ENCODE measurements at regions not wholly inside any gene's neighbourhood (a gene's known extent, or its start where the extent isn't known, plus 50 kb on each side); places are given as distances from the start of the nearest gene placed in this dataset.
A peak's percentile ranks its signal among the peaks of the same experiment; 100 is the strongest.

GRCh38 chr6:84467296-84467695 lies 239.9 kb upstream of the CEP162 start:
- ATAC-seq (peak in 3 of 4 donors; percentile 41 to 71 (median 47)), FAIRE-seq (no peak), DNase-seq (no peak)
- H3K36me3 ChIP-seq, result no peaks in the 10 kb centered on the region
- TF ChIP-seq, protein P1, sequence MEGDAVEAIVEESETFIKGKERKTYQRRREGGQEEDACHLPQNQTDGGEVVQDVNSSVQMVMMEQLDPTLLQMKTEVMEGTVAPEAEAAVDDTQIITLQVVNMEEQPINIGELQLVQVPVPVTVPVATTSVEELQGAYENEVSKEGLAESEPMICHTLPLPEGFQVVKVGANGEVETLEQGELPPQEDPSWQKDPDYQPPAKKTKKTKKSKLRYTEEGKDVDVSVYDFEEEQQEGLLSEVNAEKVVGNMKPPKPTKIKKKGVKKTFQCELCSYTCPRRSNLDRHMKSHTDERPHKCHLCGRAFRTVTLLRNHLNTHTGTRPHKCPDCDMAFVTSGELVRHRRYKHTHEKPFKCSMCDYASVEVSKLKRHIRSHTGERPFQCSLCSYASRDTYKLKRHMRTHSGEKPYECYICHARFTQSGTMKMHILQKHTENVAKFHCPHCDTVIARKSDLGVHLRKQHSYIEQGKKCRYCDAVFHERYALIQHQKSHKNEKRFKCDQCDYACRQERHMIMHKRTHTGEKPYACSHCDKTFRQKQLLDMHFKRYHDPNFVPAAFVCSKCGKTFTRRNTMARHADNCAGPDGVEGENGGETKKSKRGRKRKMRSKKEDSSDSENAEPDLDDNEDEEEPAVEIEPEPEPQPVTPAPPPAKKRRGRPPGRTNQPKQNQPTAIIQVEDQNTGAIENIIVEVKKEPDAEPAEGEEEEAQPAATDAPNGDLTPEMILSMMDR (IDR thresholded peaks at IDR 0.05), result no peak
- H3K9me3 ChIP-seq, result no peaks in the 10 kb centered on the region
- no peaks in the 10 kb centered on the region for H3K4me1 ChIP-seq
- H3K27me3 ChIP-seq, result no peaks in the 10 kb centered on the region
- no peak overlapping the region for H3K4me3 ChIP-seq
- no peak overlapping the region for H3K27ac ChIP-seq
- intact Hi-C loops (cut with DNase I), result no loop called here

DNA sequence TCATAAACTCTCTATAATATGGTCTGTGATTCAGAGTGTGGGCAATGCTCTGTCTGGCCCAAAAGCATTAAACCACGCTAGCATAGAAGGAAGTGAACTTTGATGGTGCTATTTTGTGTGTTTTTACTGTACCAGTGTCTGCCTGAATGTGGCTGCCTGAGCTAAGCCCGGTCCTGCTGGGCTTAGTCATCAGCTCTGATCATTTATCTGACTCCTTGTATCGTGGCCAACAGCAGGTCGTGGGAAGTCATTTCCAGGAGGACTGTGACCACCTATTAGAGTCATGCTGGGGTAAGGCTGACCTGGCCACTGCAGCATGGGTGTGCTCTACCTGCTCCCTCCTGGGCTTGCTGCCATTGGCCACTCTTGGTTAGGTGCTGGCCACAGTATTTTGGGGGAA lies 239.1 kb upstream of the CEP162 start:
- no peaks in the 10 kb centered on the region for H3K27me3 ChIP-seq
- intact Hi-C loops (cut with DNase I), result no loop called here
- no peaks in the 10 kb centered on the region for H3K9me3 ChIP-seq
- no peaks in the 10 kb centered on the region for H3K36me3 ChIP-seq
- peak in 3 of 4 donors; percentile 64 to 89 (median 78) for ATAC-seq
- no peak for FAIRE-seq
- H3K27ac ChIP-seq, result no peak overlapping the region
- TF ChIP-seq, protein P1 (IDR thresholded peaks at IDR 0.05), result no peak
- WGBS, 2 donors, result 14 to 15% methylated on average over 4 of the region's 4 CpGs
- no peak overlapping the region for H3K4me3 ChIP-seq
- peak in 1 of 6 donors; percentile 20 for DNase-seq
- H3K4me1 ChIP-seq, result no peaks in the 10 kb centered on the region

- H3K36me3 ChIP-seq, result no peaks in the 10 kb centered on the region
- intact Hi-C loops (cut with DNase I), result no loop called here
- no peaks in the 10 kb centered on the region for H3K27me3 ChIP-seq
- TF ChIP-seq, protein P1 (IDR thresholded peaks at IDR 0.05), result no peak
- no peaks in the 10 kb centered on the region for H3K9me3 ChIP-seq
- no peak for ATAC-seq
- H3K4me3 ChIP-seq, result no peak overlapping the region
- H3K4me1 ChIP-seq, result no peaks in the 10 kb centered on the region
- WGBS, 2 donors, result 47 to 55% methylated on average over 2 of the region's 2 CpGs
- no peak overlapping the region for H3K27ac ChIP-seq
- no peak for FAIRE-seq
- no peak for DNase-seq
Observed at GRCh38 chr6:84464471-84464870, 237.0 kb upstream of the CEP162 start.

- 36 to 55% methylated on average over 1 of the region's 1 CpG for WGBS, 2 donors
- intact Hi-C loops (cut with DNase I), result no loop called here
- FAIRE-seq (no peak), ATAC-seq (no peak), DNase-seq (no peak)
- Histone ChIP-seq H3K27me3 (no peaks in the 10 kb centered on the region), H3K36me3 (no peaks in the 10 kb centered on the region), H3K4me1 (no peaks in the 10 kb centered on the region), H3K4me3 (no peak overlapping the region), H3K27ac (no peak overlapping the region), H3K9me3 (no peaks in the 10 kb centered on the region)
- TF ChIP-seq, protein P1 (IDR thresholded peaks at IDR 0.05), result no peak
Observed at GRCh38 chr6:84462698-84463097, 235.3 kb upstream of the CEP162 start.

- no peak for DNase-seq
- H3K9me3 ChIP-seq, result no peaks in the 10 kb centered on the region
- TF ChIP-seq, protein P1 (IDR thresholded peaks at IDR 0.05), result no peak
- H3K4me1 ChIP-seq, result no peaks in the 10 kb centered on the region
- 63 to 67% methylated on average over 4 of the region's 4 CpGs for WGBS, 2 donors
- no peaks in the 10 kb centered on the region for H3K27me3 ChIP-seq
- intact Hi-C loops (cut with DNase I), result no loop called here
- no peak overlapping the region for H3K27ac ChIP-seq
- ATAC-seq, result no peak
- FAIRE-seq, result no peak
- no peaks in the 10 kb centered on the region for H3K36me3 ChIP-seq
- no peak overlapping the region for H3K4me3 ChIP-seq
Observed at GRCh38 chr6:84461461-84461860, 234.0 kb upstream of the CEP162 start.
